Left lung (tissue), 4 donors: ENCODE measurements at regions not wholly inside any gene's neighbourhood (a gene's known extent, or its start where the extent isn't known, plus 50 kb on each side); places are given as distances from the start of the nearest gene placed in this dataset.
"Not testable (repeated sequence)": the region's sequence is repeated elsewhere in the genome, so short reads cannot be mapped to it uniquely, and the experiment has no call there.

ENCODE experiments used
- ATAC-seq: fragments of 200-7000 bp; cut with Tn5 transposase; one replicate; pipeline ENCODE4 v1.9.1; 2020; ENCODE audit warnings: moderate library complexity
- DNase-seq, 4 donors: peaks; one replicate each; pipeline ENCODE4 v3.0.0-alpha.2; 2013 to 2020
- H3K27ac ChIP-seq, 2 donors: fragments of 200-600 bp; sonication (generic) in 1 of 2; one replicate each; pipeline versions ENCODE4 v1.5.0 to v1.8.0; 2020 to 2021
- H3K27me3 ChIP-seq, 2 donors: fragments of 200-600 bp; sonication (generic) in 1 of 2; one replicate each; pipeline versions ENCODE4 v1.5.0 to v1.8.0; 2020 to 2021
- H3K36me3 ChIP-seq, 2 donors: fragments of 200-600 bp; sonication (generic) in 1 of 2; one replicate each; pipeline versions ENCODE4 v1.5.0 to v1.8.0; 2020 to 2021
- H3K4me1 ChIP-seq, 2 donors: fragments of 200-600 bp; one replicate each; pipeline ENCODE4 v1.8.0; 2021
- H3K4me3 ChIP-seq, 2 donors: fragments of 200-600 bp; sonication (generic) in 1 of 2; one replicate each; pipeline versions ENCODE4 v1.5.0 to v1.8.0; 2020 to 2021; ENCODE audit warnings: mild to moderate bottlenecking in 1 of 2
- H3K9me3 ChIP-seq, 2 donors: fragments of 200-600 bp; sonication (generic) in 1 of 2; one replicate each; pipeline versions ENCODE4 v1.5.0 to v1.8.0; 2020 to 2021
- intact Hi-C, 2 donors: fragments of 100-400 bp; cut with DNase I; formaldehyde crosslinking; loops; one replicate each; pipeline versions ENCODE4 v1.11.2 to v1.14.2; 2022
- TF ChIP-seq, protein P1 (sequence below), 2 donors: fragments of 200-600 bp; sonication (generic) in 1 of 2; IDR thresholded peaks; one replicate each; pipeline versions ENCODE4 v1.5.0 to v1.8.0; 2021; ENCODE audit warnings: antibody characterized with exemption in 2 of 2
- donor health status: DM: no; HTN: yes; CAD: no.
- donor health status: DM: no; HTN: no; CAD: no.

DNA sequence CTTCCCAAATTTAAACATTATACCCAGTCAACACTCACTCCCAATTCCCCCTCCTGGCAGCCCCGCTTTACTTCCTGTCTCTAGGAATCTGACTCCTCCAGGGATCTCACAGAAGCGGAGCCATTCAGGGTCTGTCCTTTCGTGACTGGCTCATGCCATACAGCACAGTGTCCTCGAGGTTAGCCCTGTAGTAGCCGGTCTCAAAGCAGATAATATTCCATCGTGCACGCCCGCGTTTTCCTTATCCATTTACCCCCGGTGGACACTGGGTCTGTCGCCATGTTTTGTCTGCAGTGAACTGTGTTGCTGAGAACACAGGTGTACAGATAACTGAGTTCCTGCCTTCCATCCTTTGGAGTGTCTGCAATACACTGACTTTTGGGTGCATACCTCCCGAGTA is 95.3 kb downstream of the TTLL2 start:
- intact Hi-C loops = no loop called here

DNA sequence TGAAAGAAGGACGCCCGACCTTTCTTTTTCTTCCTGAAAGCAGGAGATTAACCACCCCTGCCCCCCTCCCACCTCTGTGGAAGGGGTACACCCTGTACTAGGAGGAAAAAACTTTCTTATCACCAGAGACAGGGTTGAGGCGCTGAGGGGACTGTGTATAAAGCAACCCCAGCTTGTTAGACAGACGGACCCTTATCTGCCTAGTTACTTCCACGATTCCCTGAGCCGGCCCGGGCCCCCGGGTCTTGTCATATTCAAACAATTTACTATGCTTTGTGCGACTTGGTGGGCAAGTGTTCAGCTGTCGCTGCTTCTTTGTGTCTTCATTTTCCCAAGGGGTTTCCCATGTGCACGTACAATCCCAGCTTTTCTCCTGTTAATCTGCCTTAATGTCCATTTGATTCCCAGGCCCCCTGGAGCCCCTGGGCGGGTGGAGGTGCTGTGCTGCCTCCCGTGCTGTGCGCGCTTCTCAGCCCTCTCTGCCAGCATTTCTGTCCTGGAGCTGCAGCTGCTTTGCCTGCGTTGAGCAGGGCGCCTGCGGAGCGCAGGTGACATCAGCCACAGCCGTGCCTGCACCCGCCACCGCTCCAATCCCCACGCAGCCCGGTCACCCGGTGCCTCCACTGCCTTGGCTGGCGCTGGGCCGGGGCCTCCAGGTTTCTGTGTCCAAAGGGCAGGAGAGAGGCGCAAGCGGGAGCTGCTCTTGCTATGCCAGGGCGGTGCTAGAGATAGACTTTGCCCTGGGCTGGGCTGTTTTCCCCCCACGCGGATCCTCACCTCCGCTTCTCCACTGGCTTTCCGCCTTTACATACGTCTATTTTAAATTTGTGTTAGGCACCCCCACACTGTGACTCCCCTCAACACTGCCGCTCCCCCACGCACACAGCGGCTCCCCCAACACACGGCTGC is 96.2 kb downstream of the TTLL2 start:
- Histone ChIP-seq H3K36me3 (no peaks in the 10 kb centered on the region), H3K27me3 (no peaks in the 10 kb centered on the region), H3K4me3 (no peak overlapping the region), H3K9me3 (peaks cover 0 to 2% of the 10 kb centered on the region in 2 donors), H3K4me1 (peaks cover 0 to 4% of the 10 kb centered on the region in 2 donors), H3K27ac (no peak overlapping the region)
- TF ChIP-seq, protein P1, sequence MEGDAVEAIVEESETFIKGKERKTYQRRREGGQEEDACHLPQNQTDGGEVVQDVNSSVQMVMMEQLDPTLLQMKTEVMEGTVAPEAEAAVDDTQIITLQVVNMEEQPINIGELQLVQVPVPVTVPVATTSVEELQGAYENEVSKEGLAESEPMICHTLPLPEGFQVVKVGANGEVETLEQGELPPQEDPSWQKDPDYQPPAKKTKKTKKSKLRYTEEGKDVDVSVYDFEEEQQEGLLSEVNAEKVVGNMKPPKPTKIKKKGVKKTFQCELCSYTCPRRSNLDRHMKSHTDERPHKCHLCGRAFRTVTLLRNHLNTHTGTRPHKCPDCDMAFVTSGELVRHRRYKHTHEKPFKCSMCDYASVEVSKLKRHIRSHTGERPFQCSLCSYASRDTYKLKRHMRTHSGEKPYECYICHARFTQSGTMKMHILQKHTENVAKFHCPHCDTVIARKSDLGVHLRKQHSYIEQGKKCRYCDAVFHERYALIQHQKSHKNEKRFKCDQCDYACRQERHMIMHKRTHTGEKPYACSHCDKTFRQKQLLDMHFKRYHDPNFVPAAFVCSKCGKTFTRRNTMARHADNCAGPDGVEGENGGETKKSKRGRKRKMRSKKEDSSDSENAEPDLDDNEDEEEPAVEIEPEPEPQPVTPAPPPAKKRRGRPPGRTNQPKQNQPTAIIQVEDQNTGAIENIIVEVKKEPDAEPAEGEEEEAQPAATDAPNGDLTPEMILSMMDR (IDR thresholded peaks at IDR 0.05) = no peak
- ATAC-seq (no peak), DNase-seq (peak in 1 of 4 donors; percentile 79)
- intact Hi-C loops = no loop called here

More for the DNA sequence above, 95.3 kb downstream of the TTLL2 start:
- Histone ChIP-seq H3K27ac (no peak overlapping the region), H3K9me3 (peaks cover 0 to 2% of the 10 kb centered on the region in 2 donors), H3K36me3 (no peaks in the 10 kb centered on the region), H3K27me3 (no peaks in the 10 kb centered on the region), H3K4me1 (peaks cover 0 to under 1% of the 10 kb centered on the region in 2 donors), H3K4me3 (no peak overlapping the region)
- TF ChIP-seq, protein P1 (IDR thresholded peaks at IDR 0.05) = no peak
- DNase-seq (no peak), ATAC-seq (no peak)

DNA sequence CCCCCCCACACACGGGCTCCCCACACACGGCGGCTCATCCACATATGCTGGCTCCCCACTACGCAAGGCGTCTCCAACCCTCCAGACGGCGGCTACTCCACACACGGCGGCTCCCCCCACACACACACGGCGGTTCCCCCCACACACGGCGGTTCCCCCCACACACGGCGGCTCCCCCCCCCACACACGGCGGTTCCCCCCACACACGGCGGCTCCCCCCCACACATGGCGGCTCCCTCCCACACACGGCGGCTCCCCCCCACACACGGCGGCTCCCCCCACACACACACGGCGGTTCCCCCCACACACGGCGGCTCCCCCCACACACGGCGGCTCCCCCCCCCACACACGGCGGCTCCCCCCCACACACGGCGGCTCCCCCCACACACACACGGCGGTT is 97.1 kb downstream of the TTLL2 start:
- not testable (repeated sequence) for H3K4me3 ChIP-seq, DNase-seq

DNA sequence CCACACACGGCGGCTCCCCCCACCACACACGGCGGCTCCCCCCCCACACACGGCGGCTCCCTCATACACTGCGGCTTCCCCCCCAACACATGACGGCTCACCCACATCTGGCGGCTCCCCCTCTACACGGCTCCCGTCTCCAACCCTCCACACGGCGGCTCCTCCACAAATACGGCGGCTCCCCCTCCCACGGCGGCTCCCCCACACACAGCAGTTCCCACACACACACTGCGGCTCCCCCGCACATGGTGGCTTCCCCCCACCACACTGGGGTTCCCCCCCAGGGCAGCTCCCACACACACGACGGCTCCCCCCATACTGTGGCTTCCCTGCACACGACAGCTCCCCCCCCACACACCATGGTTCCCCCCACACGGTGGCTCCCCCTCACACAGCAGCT is 98.0 kb downstream of the TTLL2 start:
- TF ChIP-seq, protein P1 (IDR thresholded peaks at IDR 0.05) = no peak
- Histone ChIP-seq H3K4me1 (peaks cover 0 to 4% of the 10 kb centered on the region in 2 donors), H3K9me3 (peaks cover 0 to 2% of the 10 kb centered on the region in 2 donors), H3K27ac (no peak overlapping the region), H3K4me3 (no peak overlapping the region), H3K36me3 (no peaks in the 10 kb centered on the region), H3K27me3 (no peaks in the 10 kb centered on the region)
- DNase-seq (no peak), ATAC-seq (no peak)
- intact Hi-C loops = no loop called here

More for the DNA sequence above, 97.1 kb downstream of the TTLL2 start:
- ATAC-seq, H3K4me1 ChIP-seq, H3K36me3 ChIP-seq, H3K27me3 ChIP-seq, H3K9me3 ChIP-seq, H3K27ac ChIP-seq, intact Hi-C loops: not testable (repeated sequence)

DNA sequence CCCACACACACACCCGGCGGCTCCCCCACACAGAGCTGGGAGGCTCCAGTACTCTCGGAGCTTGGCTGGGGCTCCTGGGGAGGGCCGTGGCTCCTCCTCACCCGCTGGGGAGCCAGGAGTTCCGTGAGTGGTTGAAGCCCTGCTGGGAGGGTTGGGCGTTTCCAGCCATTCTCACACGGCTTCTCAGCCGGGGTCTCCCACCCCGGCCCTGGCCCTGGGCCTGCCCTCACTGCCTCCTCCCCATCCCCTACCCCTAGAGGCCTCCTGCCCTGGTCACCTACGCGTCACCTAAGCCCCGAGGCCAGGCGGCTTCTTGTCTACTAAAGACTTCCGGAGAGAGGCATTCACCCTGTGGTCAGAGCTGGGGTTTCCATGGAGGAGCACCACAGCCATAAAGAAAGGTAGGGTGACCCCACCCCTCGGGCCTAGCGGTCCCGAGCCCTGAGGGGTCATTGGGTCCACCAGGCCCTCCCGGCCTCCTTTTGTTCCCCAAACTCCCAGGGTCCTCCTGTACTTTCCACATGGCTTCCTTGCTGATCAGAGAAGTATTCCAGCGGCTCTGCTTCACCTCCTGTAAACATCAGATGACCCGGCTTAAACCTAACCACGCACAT is 99.3 kb downstream of the TTLL2 start:
- no peak for ATAC-seq
- Histone ChIP-seq H3K4me1 (peaks cover 0 to 4% of the 10 kb centered on the region in 2 donors), H3K4me3 (no peak overlapping the region), H3K9me3 (peaks cover 0 to 2% of the 10 kb centered on the region in 2 donors), H3K36me3 (no peaks in the 10 kb centered on the region), H3K27ac (no peak overlapping the region), H3K27me3 (no peaks in the 10 kb centered on the region)
- TF ChIP-seq, protein P1 (IDR thresholded peaks at IDR 0.05) = no peak
- DNase-seq = no peak
- intact Hi-C loops = no loop called here
